OCI-LY1 (cell line): ENCODE measurements at regions not wholly inside any gene's neighbourhood (a gene's known extent, or its start where the extent isn't known, plus 50 kb on each side); places are given as distances from the start of the nearest gene placed in this dataset.

Experiments
- EZH2 ChIP-seq: fragments of 200-600 bp; sonication (generic), shearing (Covaris generic); IDR thresholded peaks from 2 replicates; pipeline ENCODE4 v1.8.0; 2017; ENCODE audit warnings: borderline replicate concordance, mixed run types, mild to moderate bottlenecking, antibody characterized with exemption, low read length, moderate library complexity, mixed read lengths
- TF ChIP-seq, protein P1 (sequence below): fragments of 200-600 bp; sonication (generic), shearing (Covaris generic); IDR thresholded peaks from 2 replicates; pipeline ENCODE4 v1.5.1; 2017; ENCODE audit warnings: mild to moderate bottlenecking, antibody characterized with exemption, low read length, moderate library complexity, mixed read lengths

DNA sequence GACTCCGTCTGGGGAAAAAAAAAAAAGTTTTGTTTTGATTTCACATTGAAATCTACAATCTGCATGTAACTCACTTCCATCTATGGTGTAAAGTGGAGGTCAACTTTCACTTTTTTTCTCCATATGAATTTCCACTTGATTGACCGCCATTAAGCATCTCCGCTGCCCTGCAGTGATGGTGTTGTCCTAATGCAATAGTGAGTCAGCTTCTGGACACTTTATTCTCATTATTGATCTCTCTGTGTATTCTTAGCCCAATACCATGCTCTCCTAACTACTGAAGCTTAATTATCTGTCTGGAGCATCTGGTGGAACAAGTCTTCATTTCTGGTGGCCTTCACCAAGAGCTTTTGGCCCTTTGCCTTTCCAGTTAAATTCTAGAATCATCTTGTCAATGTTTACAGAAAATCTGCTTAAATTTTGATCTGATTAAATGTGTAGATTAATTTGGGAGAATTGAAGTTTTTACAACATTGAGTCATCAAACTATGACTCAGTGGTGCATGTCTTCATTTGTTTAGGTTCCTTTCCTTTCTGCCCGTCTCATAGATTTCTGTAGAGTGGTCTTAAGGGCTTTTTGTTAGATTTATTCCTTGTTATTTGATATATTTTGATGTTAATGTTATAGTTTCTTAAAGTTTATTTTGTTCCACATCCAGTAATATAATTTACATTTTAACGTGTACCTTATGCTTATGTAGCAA is 181.5 kb downstream of the PRDM2 start:
- TF ChIP-seq, protein P1, sequence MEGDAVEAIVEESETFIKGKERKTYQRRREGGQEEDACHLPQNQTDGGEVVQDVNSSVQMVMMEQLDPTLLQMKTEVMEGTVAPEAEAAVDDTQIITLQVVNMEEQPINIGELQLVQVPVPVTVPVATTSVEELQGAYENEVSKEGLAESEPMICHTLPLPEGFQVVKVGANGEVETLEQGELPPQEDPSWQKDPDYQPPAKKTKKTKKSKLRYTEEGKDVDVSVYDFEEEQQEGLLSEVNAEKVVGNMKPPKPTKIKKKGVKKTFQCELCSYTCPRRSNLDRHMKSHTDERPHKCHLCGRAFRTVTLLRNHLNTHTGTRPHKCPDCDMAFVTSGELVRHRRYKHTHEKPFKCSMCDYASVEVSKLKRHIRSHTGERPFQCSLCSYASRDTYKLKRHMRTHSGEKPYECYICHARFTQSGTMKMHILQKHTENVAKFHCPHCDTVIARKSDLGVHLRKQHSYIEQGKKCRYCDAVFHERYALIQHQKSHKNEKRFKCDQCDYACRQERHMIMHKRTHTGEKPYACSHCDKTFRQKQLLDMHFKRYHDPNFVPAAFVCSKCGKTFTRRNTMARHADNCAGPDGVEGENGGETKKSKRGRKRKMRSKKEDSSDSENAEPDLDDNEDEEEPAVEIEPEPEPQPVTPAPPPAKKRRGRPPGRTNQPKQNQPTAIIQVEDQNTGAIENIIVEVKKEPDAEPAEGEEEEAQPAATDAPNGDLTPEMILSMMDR = no peak
- no peak for TF ChIP-seq EZH2
